ENCODE measurements at regions not wholly inside any gene's neighbourhood (a gene's known extent, or its start where the extent isn't known, plus 50 kb on each side); places are given as distances from the start of the nearest gene placed in this dataset.

- no peak for TF ChIP-seq CTCF (IDR thresholded peaks at IDR 0.05)
Measured at GRCh38 chr17:83190601-83191387, 111.4 kb downstream of the METRNL start.

- no peak for TF ChIP-seq CTCF (IDR thresholded peaks at IDR 0.05)
Measured at GRCh38 chr17:83191388-83192160, 112.2 kb downstream of the METRNL start.

GRCh38 chr17:83192161-83192788 is 112.9 kb downstream of the METRNL start:
- no peak for TF ChIP-seq CTCF (IDR thresholded peaks at IDR 0.05)

GRCh38 chr17:83193336-83194185 is 114.2 kb downstream of the METRNL start:
- no peak for TF ChIP-seq CTCF (IDR thresholded peaks at IDR 0.05)

DNA sequence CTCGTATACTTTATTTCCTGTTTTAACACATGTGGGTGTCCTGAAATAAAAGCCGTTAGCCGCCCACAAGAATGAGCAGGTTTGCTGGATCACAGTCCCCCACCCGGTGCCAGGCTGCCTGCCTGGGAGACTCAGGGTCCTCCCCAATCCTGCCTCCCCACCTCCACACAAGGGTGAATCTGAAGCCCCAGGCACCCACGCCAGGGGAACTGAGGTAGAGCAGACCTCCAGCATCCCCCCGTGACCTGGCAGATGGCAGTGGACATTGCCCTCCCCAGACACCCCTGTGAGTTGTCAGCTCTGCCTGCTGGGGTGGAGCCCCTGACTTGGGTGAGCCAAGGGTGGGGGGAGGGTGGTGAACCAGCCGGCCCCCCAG is 114.8 kb downstream of the METRNL start:
- TF ChIP-seq CTCF (IDR thresholded peaks at IDR 0.05): no peak

- no peak for TF ChIP-seq CTCF (IDR thresholded peaks at IDR 0.05)
Measured at GRCh38 chr17:83194761-83195329, 115.4 kb downstream of the METRNL start.

All from LNCAP (cell line).